Hematopoietic multipotent progenitor cell treated with erythropoietin and hydrocortisone succinate and interleukin-3 and kit ligand, for 15 days (in vitro differentiated cells): ENCODE measurements at regions not wholly inside any gene's neighbourhood (a gene's known extent, or its start where the extent isn't known, plus 50 kb on each side); places are given as distances from the start of the nearest gene placed in this dataset.

Source experiments
- DNase-seq: peaks from one replicate; pipeline ENCODE4 v3.0.0-alpha.2; 2015; ENCODE audit warnings: low spot score

DNA sequence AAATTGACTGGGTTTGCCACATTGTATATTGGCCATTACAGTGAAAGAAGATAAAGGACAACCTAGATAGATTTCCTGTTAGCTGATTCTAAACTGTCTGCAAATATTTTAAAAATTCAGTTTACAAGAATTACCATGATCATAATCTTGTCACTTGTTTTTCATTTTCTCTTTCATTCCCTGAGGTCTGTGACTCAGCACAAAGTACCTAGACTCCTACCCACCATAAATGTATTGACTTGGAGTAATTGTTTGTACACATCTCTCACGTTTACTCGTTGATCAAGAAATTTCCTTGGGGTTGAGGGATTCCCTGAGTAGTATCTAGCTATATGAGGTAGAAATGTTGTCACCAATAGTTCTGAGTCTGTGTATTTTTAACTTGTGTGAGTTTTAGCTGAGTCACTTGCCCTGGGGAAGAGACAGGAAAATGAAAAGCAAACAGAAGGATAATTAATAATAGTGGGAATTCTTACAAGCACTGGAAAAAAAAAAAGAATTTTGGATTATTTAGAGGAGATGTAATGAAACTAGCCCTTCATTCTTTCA lies 299.2 kb upstream of the DACH1 start:
- no peak for DNase-seq

DNA sequence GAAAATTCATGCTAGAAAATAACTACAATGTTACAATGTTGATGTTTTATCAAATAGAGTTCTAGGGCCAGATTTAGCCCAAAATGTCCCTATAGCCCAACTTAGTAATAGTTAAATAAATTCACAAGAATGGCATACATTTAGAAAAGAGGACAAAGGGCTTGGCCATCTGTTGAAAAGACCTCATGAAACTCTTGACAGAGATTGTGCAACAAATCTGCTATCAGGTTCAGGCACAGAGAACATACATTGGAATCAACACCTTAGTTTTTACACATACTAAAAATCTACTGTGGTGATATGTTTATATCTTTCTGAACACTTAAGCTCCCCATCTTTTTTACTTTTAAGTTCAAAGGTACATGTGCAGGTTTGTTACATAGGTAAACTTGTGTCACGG lies 298.3 kb upstream of the DACH1 start:
- no peak for DNase-seq

DNA sequence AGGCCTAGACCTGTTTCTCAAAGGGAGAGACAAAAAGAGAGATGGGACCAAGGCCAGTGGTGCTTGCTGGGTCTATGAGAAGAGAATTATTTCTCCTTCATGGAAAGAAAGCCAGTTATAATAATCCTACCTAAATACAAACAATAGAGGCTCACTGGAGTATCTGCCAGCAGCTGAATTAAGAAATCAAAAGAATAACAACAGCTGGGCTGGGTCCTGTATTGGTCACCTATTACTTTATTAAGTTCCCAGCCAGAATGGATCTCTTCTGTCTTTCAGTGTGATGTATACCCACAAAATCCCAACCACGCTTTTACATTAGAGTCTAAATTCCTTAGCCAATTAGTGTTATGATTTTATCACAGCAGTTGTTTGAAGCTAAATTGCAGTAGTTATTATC lies 297.8 kb upstream of the DACH1 start:
- no peak for DNase-seq

- no peak for DNase-seq
These were observed 296.7 kb upstream of the DACH1 start for GRCh38 chr13:72163678-72164077.

DNA sequence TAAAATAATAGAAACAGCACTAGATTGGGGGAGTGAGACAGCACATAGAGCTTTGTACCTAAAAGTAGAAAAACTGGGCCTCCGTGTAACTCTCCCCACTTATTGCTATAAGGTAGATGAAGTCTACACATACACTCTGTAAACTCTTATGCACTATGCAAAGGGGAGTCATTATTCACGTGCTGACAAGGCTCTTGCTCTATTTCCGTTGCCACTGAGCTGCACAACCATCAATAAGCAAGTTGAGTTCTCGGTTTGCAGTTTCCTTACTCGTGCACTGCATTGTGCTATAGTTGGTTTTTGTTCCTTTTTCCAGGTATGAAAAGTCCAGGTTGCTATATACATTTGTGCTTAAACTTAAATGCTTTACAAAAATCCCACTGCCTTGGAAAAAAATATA lies 294.0 kb upstream of the DACH1 start:
- no peak for DNase-seq

DNA sequence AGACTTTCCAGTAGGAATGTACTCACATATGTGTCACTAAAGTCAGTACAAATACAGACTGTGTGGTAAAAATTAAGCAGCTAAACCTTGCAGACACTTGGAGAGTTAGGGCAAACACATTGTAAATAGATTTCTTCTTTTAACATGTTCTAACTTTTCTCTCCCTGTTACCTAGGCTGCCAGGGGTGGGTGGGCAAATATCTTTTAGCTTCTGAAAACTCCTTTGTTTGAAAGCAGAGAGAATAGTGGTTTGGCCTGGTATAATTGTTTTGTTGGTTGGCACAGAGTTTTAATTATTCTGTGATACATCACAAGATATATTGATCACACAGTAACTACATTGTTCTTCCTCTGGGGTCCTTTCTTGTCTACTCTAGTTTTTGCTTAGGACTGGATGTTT lies 289.8 kb upstream of the DACH1 start:
- DNase-seq: no peak

- DNase-seq: no peak
These were observed 286.3 kb upstream of the DACH1 start for GRCh38 chr13:72153272-72153671.

DNA sequence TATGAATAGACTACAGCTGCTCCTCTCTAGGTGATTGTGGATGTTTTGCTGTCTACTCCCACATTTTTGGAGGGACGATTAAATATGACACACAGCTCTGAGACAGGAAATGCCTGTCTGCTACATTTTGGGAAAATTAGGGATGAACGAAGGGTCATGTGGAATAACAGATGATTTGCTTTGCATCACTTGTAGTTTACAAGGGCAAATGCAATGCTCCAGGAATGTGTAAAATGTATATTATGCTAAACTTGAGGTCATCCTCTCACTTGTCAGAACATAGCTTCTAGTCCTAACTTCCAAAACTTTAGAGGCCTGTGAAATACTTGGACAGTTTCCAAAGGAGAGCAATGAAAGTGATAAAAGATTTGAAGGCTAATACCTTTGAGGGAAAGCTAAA lies 284.2 kb upstream of the DACH1 start:
- no peak for DNase-seq

GRCh38 chr13:72150502-72150901 lies 283.5 kb upstream of the DACH1 start:
- DNase-seq: no peak

DNA sequence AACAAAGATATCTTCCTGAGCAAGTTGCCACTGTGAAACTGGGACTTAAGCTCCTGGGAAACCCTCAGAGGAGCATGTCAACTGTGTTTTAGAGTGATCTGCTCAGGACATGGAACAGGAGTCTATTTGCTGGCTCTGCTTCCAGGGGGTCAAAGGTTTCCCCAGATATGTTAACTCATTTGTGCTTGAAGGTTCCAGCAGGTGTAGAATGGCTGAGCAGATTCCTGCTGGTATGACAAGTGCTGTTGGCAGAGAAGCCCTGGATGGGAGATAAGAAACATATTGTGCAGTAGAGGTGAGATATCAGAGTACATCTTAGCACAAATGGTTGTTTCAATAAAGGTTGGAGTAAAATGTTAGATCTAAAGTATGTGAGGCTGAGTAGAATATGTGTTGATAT lies 282.7 kb upstream of the DACH1 start:
- DNase-seq: no peak

DNA sequence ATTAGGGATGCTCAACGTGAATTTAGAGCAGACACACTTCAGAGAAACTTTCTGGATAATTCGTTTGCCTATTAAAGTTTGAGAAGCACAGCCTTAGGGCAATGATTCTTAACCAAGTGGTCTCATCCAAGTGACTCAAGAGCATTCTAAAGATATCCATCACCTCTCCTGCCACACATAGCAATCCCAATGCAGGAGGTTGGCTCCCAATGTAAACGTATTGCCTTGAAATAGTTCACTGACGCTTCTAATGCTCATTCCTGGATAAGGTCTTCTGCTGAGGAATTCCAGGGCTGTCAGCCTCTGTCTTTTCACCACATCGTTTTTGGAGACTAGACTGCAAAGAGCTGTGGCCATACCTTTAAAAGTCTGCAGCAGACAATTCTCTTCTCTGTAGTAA lies 279.8 kb upstream of the DACH1 start:
- no peak for DNase-seq

DNA sequence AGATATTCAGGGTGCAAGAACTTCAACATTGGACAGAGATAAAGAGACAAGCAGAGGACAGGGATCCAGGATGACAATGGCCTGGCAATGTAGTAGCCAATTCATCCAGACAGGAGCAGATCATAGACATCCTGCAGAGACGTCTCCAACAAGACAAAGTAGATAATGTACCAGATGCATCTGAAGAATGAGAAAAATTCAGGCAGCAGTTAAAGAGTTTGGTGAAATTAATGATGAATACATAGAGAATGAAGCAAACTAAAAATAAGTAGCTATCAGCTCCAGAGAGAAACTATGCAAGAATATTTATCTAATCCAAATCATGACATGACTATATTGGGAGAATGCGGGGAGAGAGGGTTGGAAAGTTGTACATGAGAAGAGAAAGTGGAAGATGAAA lies 278.4 kb upstream of the DACH1 start:
- no peak for DNase-seq

DNA sequence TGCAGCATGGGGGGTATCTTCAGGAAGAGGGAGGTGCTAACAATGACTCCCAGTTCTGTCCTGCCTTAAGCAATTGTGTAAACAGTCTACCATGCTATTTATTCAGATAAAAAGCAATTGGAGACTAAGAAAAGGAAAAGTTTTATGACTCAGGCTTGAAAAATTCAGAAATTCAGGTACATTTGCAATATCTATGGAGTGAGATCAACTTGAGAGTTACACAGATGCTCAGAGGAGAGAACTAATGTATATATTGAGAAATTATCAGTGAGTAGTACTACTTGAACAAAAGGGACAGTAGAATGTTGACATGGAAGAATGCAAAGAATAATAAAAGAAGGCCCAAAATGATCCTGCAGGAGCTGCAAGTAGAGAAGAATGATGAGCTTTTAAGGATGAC lies 277.6 kb upstream of the DACH1 start:
- no peak for DNase-seq

- no peak for DNase-seq
These were observed 275.0 kb upstream of the DACH1 start for GRCh38 chr13:72141855-72142519.

GRCh38 chr13:72139192-72139591 lies 272.2 kb upstream of the DACH1 start:
- no peak for DNase-seq

DNA sequence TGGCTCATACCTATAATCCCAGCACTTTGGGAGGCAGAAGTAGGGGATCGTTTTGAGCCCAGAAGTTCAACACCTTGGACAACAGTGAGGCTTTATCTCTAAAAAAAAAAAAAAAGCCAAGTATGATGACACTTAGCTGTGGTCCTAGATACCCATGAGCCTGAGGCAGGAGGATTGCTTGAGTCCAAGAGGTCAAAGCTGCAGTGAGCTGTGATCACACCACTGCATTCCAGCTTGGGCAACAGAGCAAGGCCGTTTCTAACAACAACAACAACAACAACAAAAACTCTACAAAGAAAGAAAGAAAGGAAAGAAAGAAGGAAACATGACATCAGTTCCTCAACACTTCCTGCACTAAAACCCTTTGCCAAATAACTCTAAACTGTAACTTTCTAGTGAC lies 265.1 kb upstream of the DACH1 start:
- no peak for DNase-seq

- DNase-seq: no peak
These were observed 262.1 kb upstream of the DACH1 start for GRCh38 chr13:72129117-72129516.

- no peak for DNase-seq
These were observed 260.0 kb upstream of the DACH1 start for GRCh38 chr13:72127031-72127430.

GRCh38 chr13:72126424-72126823 lies 259.4 kb upstream of the DACH1 start:
- DNase-seq: no peak

GRCh38 chr13:72125561-72125960 lies 258.6 kb upstream of the DACH1 start:
- no peak for DNase-seq

DNA sequence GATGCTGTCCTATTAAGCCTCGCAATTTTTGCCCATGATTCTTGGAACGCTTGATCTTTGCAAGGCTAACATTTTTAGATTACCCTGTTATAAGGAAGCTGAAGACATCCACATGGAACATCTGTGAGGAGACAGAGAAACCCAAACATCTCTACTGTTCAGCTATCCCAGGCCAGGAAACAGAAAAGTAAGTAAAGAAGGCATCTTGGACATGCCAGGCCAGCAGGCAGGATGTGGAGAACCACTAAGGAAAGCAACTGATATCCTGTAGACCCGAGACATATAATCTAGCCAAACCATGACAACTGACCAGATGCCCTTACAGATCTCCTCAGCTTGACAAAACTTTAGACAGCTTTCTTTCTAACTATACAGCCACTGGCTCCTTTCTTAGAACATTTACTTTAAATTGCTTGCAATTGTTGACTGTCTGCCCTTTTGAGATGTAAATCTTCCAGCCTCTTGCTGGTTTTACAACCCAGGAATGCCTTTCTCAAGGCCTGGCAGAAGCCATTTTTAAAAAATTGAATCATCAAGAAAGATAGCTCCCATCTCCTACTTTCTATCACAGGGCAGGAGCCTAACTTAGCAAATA lies 255.8 kb upstream of the DACH1 start:
- DNase-seq: no peak

GRCh38 chr13:72121466-72121865 lies 254.5 kb upstream of the DACH1 start:
- DNase-seq: no peak

DNA sequence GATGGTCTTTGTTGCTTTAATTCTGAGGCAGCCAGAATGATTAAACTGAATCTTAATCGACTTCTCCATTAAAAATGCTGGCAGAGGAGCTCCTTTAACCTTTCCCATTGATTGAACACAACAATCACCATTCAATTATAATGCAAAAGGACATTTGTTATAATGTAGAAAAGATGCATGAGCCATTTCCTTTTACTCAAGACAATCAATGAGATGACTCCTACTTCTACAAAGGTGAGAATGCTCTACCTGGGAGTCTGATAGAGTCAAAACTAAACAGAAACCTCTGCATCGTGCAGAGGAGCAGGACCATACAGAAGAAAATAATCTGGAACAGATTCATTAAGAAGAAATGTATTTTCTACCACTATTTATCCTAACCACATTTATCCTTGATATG lies 253.6 kb upstream of the DACH1 start:
- no peak for DNase-seq

DNA sequence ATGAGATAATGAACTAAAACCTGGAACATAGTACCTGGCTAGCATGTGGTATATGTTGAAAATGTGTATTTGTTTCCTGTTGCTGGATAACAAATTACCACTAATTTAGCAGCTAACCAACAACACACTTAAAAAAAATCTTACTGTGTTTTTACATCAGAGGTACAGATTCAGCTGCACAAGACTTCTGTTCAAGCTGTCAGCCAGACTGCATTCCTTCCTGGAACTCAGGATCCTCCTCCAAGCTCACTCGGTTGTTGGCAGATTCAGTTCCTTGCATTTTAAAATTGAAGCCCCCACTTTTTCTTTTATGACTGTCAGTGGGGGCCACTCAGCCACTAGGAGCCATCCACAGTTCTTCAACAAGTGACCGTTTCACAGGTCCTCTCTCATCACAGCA lies 246.9 kb upstream of the DACH1 start:
- DNase-seq: no peak
